PC-3 (cell line): ENCODE measurements at regions not wholly inside any gene's neighbourhood (a gene's known extent, or its start where the extent isn't known, plus 50 kb on each side); places are given as distances from the start of the nearest gene placed in this dataset.

Source experiments
- ATAC-seq: fragments of 200-7000 bp; cut with Tn5 transposase; 2 replicates; pipeline ENCODE4 v1.9.1; 2020; ENCODE audit warnings: mild to moderate bottlenecking, moderate library complexity
- BruUV-seq: library from RNA; stranded (reverse); fragments of 400-500 nt; replicated peaks from 2 replicates; lab custom pipeline; 2021; lab: Mats Ljungman, UMichigan
- CTCF ChIA-PET: fragments of 300-600 bp; sonication (Branson Sonifier 250); formaldehyde crosslinking; loops from one replicate; lab custom pipeline; 2022; ENCODE audit warnings: antibody characterized with exemption; lab: Charles Lee
- POLR2A ChIA-PET: fragments of 300-600 bp; sonication (Branson Sonifier 250); formaldehyde crosslinking; loops from one replicate; lab custom pipeline; 2022; ENCODE audit warnings: antibody characterized with exemption; ENCODE audit not compliant: unreplicated experiment; lab: Charles Lee
- DNase-seq: peaks from one replicate; pipeline ENCODE4 v3.0.0-alpha.2; 2015
- H2AFZ ChIP-seq: fragments of 300-600 bp; sonication (generic); 2 replicates; pipeline ENCODE4 v1.6.0; 2016; ENCODE audit warnings: antibody characterized with exemption, low read length
- H3F3A ChIP-seq: fragments of 300-600 bp; sonication (generic); one replicate; pipeline ENCODE4 v1.6.0; 2017; ENCODE audit warnings: antibody characterized with exemption, low read length, control low read depth, mild to moderate bottlenecking; ENCODE audit not compliant: unreplicated experiment
- H3K27ac ChIP-seq: fragments of 300-600 bp; sonication (generic); 2 replicates; pipeline ENCODE4 v1.5.1; 2016; ENCODE audit warnings: mild to moderate bottlenecking, low read length
- H3K27me3 ChIP-seq: fragments of 300-600 bp; sonication (generic); 2 replicates; pipeline ENCODE4 v1.6.1; 2016; ENCODE audit warnings: low read length, mixed read lengths
- H3K36me3 ChIP-seq: fragments of 300-600 bp; sonication (generic); 2 replicates; pipeline ENCODE4 v1.6.1; 2016; ENCODE audit warnings: low read depth, mixed run types, low read length, mixed read lengths
- H3K4me1 ChIP-seq: fragments of 300-600 bp; sonication (generic); 2 replicates; pipeline ENCODE4 v1.5.1; 2016; ENCODE audit warnings: low read length; ENCODE audit not compliant: insufficient read depth
- H3K4me2 ChIP-seq: fragments of 300-600 bp; sonication (generic); 2 replicates; pipeline ENCODE4 v1.6.0; 2016; ENCODE audit warnings: low read length
- H3K4me3 ChIP-seq: fragments of 300-600 bp; sonication (generic); 2 replicates; pipeline ENCODE4 v1.5.1; 2016; ENCODE audit warnings: mild to moderate bottlenecking, low read length, mixed read lengths
- H3K79me2 ChIP-seq: fragments of 300-600 bp; sonication (generic); 2 replicates; pipeline ENCODE4 v1.6.1; 2017; ENCODE audit warnings: low read length, mixed read lengths
- H3K9ac ChIP-seq: fragments of 300-600 bp; sonication (generic); 2 replicates; pipeline ENCODE4 v1.6.0; 2016; ENCODE audit warnings: mild to moderate bottlenecking, low read length
- H3K9me2 ChIP-seq: fragments of 300-600 bp; sonication (generic); replicated peaks from 2 replicates; pipeline ENCODE4 v1.6.1; 2016; ENCODE audit warnings: mixed run types, low read length, mixed read lengths
- H3K9me3 ChIP-seq: fragments of 300-600 bp; sonication (generic); 2 replicates; pipeline ENCODE4 v1.6.1; 2016; ENCODE audit warnings: low read length, mixed read lengths
- H4K20me1 ChIP-seq: fragments of 300-600 bp; sonication (generic); 2 replicates; pipeline ENCODE4 v1.6.1; 2016; ENCODE audit warnings: low read length, mixed read lengths
- EZH2 ChIP-seq: fragments of 300-600 bp; sonication (generic); IDR thresholded peaks from one replicate; pipeline ENCODE4 v1.6.1; 2017; ENCODE audit warnings: antibody characterized with exemption, mild to moderate bottlenecking, low read length; ENCODE audit not compliant: unreplicated experiment
- EZH2phosphoT487 ChIP-seq: fragments of 300-600 bp; sonication (generic); IDR thresholded peaks from 2 replicates; pipeline ENCODE4 v1.6.1; 2018; ENCODE audit warnings: mild to moderate bottlenecking, antibody characterized with exemption, low read length, borderline replicate concordance
- intact Hi-C: fragments of 100-400 bp; cut with micrococcal nuclease; formaldehyde crosslinking; loops from 2 replicates; pipeline ENCODE4 v1.9.0; 2023
- TF ChIP-seq, protein P1 (sequence below): fragments of 300-600 bp; sonication (generic); conservative IDR thresholded peaks from 2 replicates; pipeline ENCODE4 v1.5.1; 2017; ENCODE audit warnings: antibody characterized with exemption, low read depth, mild to moderate bottlenecking, low read length

DNA sequence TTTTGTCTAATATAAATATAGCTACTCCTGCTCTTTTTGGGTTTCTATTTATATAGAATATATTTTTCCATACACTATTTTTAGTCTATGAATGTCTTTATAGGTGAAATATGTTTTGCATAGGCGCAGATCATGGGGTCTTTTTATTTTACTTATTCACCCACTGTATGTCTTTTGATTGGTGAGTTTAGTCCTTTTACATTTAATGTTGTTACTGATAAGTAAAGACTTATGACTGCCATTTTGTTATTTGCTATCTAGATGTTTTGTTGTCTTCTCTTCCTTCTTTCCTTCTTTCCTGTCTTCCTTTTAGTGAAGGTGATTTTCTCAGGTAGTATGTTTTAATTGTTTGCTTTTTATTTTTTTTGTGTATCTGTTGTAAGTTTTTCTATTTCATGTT is 276.8 kb upstream of the CNTNAP2 start:
- Histone ChIP-seq H3K9me3 (no peaks in the 10 kb centered on the region), H3K27me3 (no peaks in the 10 kb centered on the region), H4K20me1 (no peaks in the 10 kb centered on the region), H3F3A (no peaks in the 10 kb centered on the region), H3K9ac (no peak overlapping the region), H3K79me2 (no peaks in the 10 kb centered on the region), H3K4me3 (no peak overlapping the region), H3K4me1 (no peaks in the 10 kb centered on the region), H3K27ac (no peak overlapping the region), H2AFZ (no peak overlapping the region), H3K9me2 (no peaks in the 10 kb centered on the region), H3K36me3 (no peaks in the 10 kb centered on the region), H3K4me2 (no peak overlapping the region)
- intact Hi-C loops, result loop anchor here (10.0 kb wide), 1 partner anchor 805 kb away; no protein-coding TSS in a partner anchor
- no peak for DNase-seq
- ChIA-PET CTCF (no interaction called here), POLR2A (no interaction called here)
- no peak for ATAC-seq
- TF ChIP-seq EZH2 (no peak), EZH2phosphoT487 (no peak)
- TF ChIP-seq, protein P1, sequence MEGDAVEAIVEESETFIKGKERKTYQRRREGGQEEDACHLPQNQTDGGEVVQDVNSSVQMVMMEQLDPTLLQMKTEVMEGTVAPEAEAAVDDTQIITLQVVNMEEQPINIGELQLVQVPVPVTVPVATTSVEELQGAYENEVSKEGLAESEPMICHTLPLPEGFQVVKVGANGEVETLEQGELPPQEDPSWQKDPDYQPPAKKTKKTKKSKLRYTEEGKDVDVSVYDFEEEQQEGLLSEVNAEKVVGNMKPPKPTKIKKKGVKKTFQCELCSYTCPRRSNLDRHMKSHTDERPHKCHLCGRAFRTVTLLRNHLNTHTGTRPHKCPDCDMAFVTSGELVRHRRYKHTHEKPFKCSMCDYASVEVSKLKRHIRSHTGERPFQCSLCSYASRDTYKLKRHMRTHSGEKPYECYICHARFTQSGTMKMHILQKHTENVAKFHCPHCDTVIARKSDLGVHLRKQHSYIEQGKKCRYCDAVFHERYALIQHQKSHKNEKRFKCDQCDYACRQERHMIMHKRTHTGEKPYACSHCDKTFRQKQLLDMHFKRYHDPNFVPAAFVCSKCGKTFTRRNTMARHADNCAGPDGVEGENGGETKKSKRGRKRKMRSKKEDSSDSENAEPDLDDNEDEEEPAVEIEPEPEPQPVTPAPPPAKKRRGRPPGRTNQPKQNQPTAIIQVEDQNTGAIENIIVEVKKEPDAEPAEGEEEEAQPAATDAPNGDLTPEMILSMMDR, result no peak
- no TSS peak for BruUV-seq

DNA sequence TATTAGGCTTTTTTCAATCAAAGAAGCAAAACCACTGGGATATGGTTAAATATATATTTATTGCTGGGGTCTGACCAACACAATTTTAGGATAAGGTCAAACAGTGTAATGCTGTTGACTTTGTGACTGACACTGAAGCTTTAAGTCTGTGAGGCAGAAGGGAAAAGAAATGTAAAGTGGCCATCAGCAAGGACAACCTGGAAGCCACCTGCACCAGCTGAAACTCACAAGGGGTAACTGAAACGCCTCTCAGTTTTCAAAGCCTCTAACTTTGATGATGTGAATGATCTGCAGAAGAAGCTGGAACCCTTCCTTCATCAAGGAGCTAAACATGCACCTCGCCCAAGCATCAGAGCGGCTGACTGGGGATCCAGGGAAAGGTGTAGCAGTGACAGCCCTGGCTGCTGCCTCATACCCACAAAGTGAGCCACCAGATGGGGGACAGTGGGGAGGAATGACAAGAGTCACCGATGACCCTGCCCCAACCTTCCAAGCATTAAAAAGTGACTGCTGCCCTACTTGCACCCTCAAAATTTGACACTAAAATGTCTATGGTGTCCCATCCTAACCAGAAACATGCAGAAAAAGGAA is 284.9 kb upstream of the CNTNAP2 start:
- ATAC-seq, result no peak
- intact Hi-C loops, result no loop called here
- no peak overlapping the region for H2AFZ ChIP-seq
- H3K4me2 ChIP-seq, result no peak overlapping the region
- no peak overlapping the region for H3K9ac ChIP-seq
- H3F3A ChIP-seq, result no peaks in the 10 kb centered on the region
- H3K79me2 ChIP-seq, result no peaks in the 10 kb centered on the region
- TF ChIP-seq, protein P1, result no peak
- TF ChIP-seq EZH2 (no peak), EZH2phosphoT487 (no peak)
- CTCF ChIA-PET, result no interaction called here
- no peak overlapping the region for H3K27ac ChIP-seq
- H3K27me3 ChIP-seq, result no peaks in the 10 kb centered on the region
- no peaks in the 10 kb centered on the region for H3K4me1 ChIP-seq
- no peak overlapping the region for H3K4me3 ChIP-seq
- H3K9me3 ChIP-seq, result no peaks in the 10 kb centered on the region
- H4K20me1 ChIP-seq, result no peaks in the 10 kb centered on the region
- no peak for DNase-seq
- POLR2A ChIA-PET, result no interaction called here
- no peaks in the 10 kb centered on the region for H3K36me3 ChIP-seq
- no peaks in the 10 kb centered on the region for H3K9me2 ChIP-seq
- BruUV-seq, result no TSS peak

DNA sequence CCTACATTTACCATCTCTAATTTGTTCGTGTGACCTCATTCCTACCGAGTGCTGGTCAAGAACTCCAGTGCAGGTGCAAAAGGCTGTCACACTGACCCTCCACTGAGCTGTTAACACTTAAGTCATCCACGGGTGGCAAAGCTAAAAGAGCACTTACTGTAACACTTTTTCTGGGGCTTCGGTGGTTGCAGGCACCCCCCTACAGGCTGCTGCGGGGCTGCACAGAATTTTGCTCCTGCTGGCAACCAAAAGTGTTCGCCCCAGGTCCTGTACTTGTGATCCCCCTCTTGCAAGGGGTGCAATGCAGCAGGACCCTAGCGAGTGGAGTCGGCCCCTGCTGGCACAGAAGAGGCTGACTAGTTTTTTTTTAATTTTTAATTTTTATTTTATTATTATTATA is 298.9 kb upstream of the CNTNAP2 start:
- Histone ChIP-seq H3K27ac (no peak overlapping the region), H2AFZ (no peak overlapping the region), H3K36me3 (no peaks in the 10 kb centered on the region), H3K4me2 (no peak overlapping the region), H3K4me3 (no peak overlapping the region), H3K79me2 (no peaks in the 10 kb centered on the region), H3K9me3 (no peaks in the 10 kb centered on the region), H3K9me2 (no peaks in the 10 kb centered on the region), H3K9ac (no peak overlapping the region), H3K27me3 (no peaks in the 10 kb centered on the region), H4K20me1 (no peaks in the 10 kb centered on the region), H3K4me1 (no peaks in the 10 kb centered on the region), H3F3A (no peaks in the 10 kb centered on the region)
- no peak for ATAC-seq
- POLR2A ChIA-PET, result no interaction called here
- TF ChIP-seq EZH2phosphoT487, result no peak
- no peak for TF ChIP-seq EZH2
- TF ChIP-seq, protein P1, result no peak
- DNase-seq, result no peak
- intact Hi-C loops, result no loop called here
- CTCF ChIA-PET, result no interaction called here
- no TSS peak for BruUV-seq
